GM23248 (cell line): ENCODE measurements at regions not wholly inside any gene's neighbourhood (a gene's known extent, or its start where the extent isn't known, plus 50 kb on each side); places are given as distances from the start of the nearest gene placed in this dataset.

ENCODE experiments used
- DNase-seq: peaks from one replicate; pipeline ENCODE4 v3.0.0-alpha.2; 2015
- H2AFZ ChIP-seq: fragments of 200-600 bp; sonication (generic); 2 replicates; pipeline ENCODE4 v1.6.1; 2016; ENCODE audit warnings: antibody characterized with exemption
- H3F3A ChIP-seq: fragments of 200-600 bp; sonication (generic); 2 replicates; pipeline ENCODE4 v1.6.1; 2016; ENCODE audit warnings: mild to moderate bottlenecking, antibody characterized with exemption, mixed run types; ENCODE audit not compliant: insufficient read depth
- H3K27ac ChIP-seq: fragments of 200-600 bp; sonication (generic); 2 replicates; pipeline ENCODE4 v1.5.1; 2016; ENCODE audit warnings: mild to moderate bottlenecking
- H3K27me3 ChIP-seq: fragments of 200-600 bp; sonication (generic); replicated peaks from 2 replicates; pipeline ENCODE4 v1.6.1; 2016; ENCODE audit warnings: mild to moderate bottlenecking; ENCODE audit not compliant: insufficient read depth
- H3K36me3 ChIP-seq: fragments of 200-600 bp; sonication (generic); 2 replicates; pipeline ENCODE4 v1.6.1; 2016; ENCODE audit warnings: low read depth, mild to moderate bottlenecking
- H3K4me1 ChIP-seq: fragments of 200-600 bp; sonication (generic); 2 replicates; pipeline ENCODE4 v1.6.1; 2016; ENCODE audit warnings: mild to moderate bottlenecking; ENCODE audit not compliant: insufficient read depth
- H3K4me2 ChIP-seq: fragments of 200-600 bp; sonication (generic); one replicate; pipeline ENCODE4 v1.6.1; 2016; ENCODE audit warnings: mild to moderate bottlenecking; ENCODE audit not compliant: unreplicated experiment
- H3K4me3 ChIP-seq: fragments of 200-600 bp; sonication (generic); 2 replicates; pipeline ENCODE4 v1.5.1; 2016; ENCODE audit warnings: mild to moderate bottlenecking
- H3K79me2 ChIP-seq: fragments of 200-600 bp; sonication (generic); 2 replicates; pipeline ENCODE4 v1.6.1; 2016; ENCODE audit warnings: mild to moderate bottlenecking; ENCODE audit not compliant: insufficient read depth
- H3K9ac ChIP-seq: fragments of 200-600 bp; sonication (generic); 2 replicates; pipeline ENCODE4 v1.6.1; 2016; ENCODE audit warnings: mild to moderate bottlenecking
- H3K9me2 ChIP-seq: fragments of 200-600 bp; sonication (generic); 2 replicates; pipeline ENCODE4 v1.6.1; 2016; ENCODE audit warnings: mixed run types, mild to moderate bottlenecking, moderate library complexity; ENCODE audit not compliant: insufficient read depth
- H3K9me3 ChIP-seq: fragments of 200-600 bp; sonication (generic); one replicate; pipeline ENCODE4 v1.6.1; 2017; ENCODE audit warnings: low read depth
- H4K20me1 ChIP-seq: fragments of 200-600 bp; sonication (generic); 2 replicates; pipeline ENCODE4 v1.6.0; 2016; ENCODE audit not compliant: insufficient read depth
- EZH2 ChIP-seq: fragments of 200-600 bp; sonication (generic); IDR thresholded peaks from 2 replicates; pipeline ENCODE4 v1.6.1; 2018; ENCODE audit warnings: antibody characterized with exemption, mild to moderate bottlenecking; ENCODE audit not compliant: insufficient read depth, poor library complexity, severe bottlenecking
- EZH2phosphoT487 ChIP-seq: fragments of 200-600 bp; sonication (generic); IDR thresholded peaks from 2 replicates; pipeline ENCODE4 v1.6.1; 2018; ENCODE audit warnings: antibody characterized with exemption, moderate library complexity, mild to moderate bottlenecking, low read depth; ENCODE audit not compliant: insufficient read depth
- WGBS, 2 experiments: methylation state at CpG; one replicate each; pipeline ENCODE4 v1.1.6; 2015 to 2017; ENCODE audit warnings: low lambda C conversion rate in 2 of 2, low coverage in 1 of 2; ENCODE audit errors: missing lambda C conversion rate in 2 of 2; 5-methylcytosine and 5-hydroxymethylcytosine counted together
- in situ Hi-C: fragments of 300-500 bp; cut with MboI; formaldehyde crosslinking; loops from 2 replicates; pipeline ENCODE4 v1.15.0; 2020

DNA sequence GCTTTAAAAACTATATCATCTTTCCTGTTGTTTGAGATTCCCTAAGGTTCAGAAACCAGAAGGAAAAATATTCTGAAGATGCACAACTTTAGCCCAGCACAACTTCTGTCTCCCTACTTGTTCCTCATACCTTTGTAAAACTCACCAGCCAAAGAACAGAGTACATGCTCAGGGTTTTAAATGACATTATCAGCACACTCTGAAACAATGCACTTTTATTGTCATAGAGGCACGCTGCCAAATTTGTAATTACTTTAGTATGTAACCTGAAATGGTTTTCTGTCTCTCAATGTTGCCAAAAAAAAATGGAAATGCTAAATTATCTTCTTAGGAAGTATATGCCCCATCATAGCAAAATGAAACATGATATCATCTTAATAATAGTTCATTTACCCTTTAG is 383.6 kb upstream of the CDH6 start:
- H3K27ac ChIP-seq = no peak overlapping the region
- no peak for TF ChIP-seq EZH2
- TF ChIP-seq EZH2phosphoT487 = no peak
- H3F3A ChIP-seq = no peaks in the 10 kb centered on the region
- in situ Hi-C loops = no loop called here
- H3K4me3 ChIP-seq = no peak overlapping the region
- H3K27me3 ChIP-seq = no peaks in the 10 kb centered on the region
- H3K9me3 ChIP-seq = no peaks in the 10 kb centered on the region
- H2AFZ ChIP-seq = no peak overlapping the region
- H3K9ac ChIP-seq = no peak overlapping the region
- H3K4me1 ChIP-seq = no peaks in the 10 kb centered on the region
- no peaks in the 10 kb centered on the region for H3K79me2 ChIP-seq
- no peaks in the 10 kb centered on the region for H4K20me1 ChIP-seq
- H3K36me3 ChIP-seq = no peaks in the 10 kb centered on the region
- H3K4me2 ChIP-seq = no peak overlapping the region
- 6% methylated on average over 1 of the region's 1 CpG for WGBS, 2 experiments
- no peaks in the 10 kb centered on the region for H3K9me2 ChIP-seq
- no peak for DNase-seq

GRCh38 chr5:30808996-30809395 is 384.5 kb upstream of the CDH6 start:
- H2AFZ ChIP-seq = no peak overlapping the region
- H3K36me3 ChIP-seq = no peaks in the 10 kb centered on the region
- H3K4me1 ChIP-seq = no peaks in the 10 kb centered on the region
- H3K27me3 ChIP-seq = no peaks in the 10 kb centered on the region
- no peak overlapping the region for H3K27ac ChIP-seq
- peak; percentile 11 for DNase-seq
- in situ Hi-C loops = no loop called here
- no peak overlapping the region for H3K9ac ChIP-seq
- no peak overlapping the region for H3K4me2 ChIP-seq
- H4K20me1 ChIP-seq = no peaks in the 10 kb centered on the region
- H3K9me3 ChIP-seq = no peaks in the 10 kb centered on the region
- H3F3A ChIP-seq = no peaks in the 10 kb centered on the region
- TF ChIP-seq EZH2 (no peak), EZH2phosphoT487 (no peak)
- no peaks in the 10 kb centered on the region for H3K9me2 ChIP-seq
- WGBS, 2 experiments = 24% methylated on average over 2 of the region's 2 CpGs
- no peaks in the 10 kb centered on the region for H3K79me2 ChIP-seq
- H3K4me3 ChIP-seq = no peak overlapping the region

- no peak overlapping the region for H3K9ac ChIP-seq
- H3K9me3 ChIP-seq = no peaks in the 10 kb centered on the region
- H3K9me2 ChIP-seq = no peaks in the 10 kb centered on the region
- 41 to 42% methylated on average over 7 of the region's 7 CpGs for WGBS, 2 experiments
- H3K27me3 ChIP-seq = no peaks in the 10 kb centered on the region
- no peaks in the 10 kb centered on the region for H4K20me1 ChIP-seq
- no peak overlapping the region for H3K27ac ChIP-seq
- TF ChIP-seq EZH2 = no peak
- no peak for TF ChIP-seq EZH2phosphoT487
- no peaks in the 10 kb centered on the region for H3K79me2 ChIP-seq
- H3K4me2 ChIP-seq = no peak overlapping the region
- H3F3A ChIP-seq = no peaks in the 10 kb centered on the region
- H3K4me1 ChIP-seq = peaks cover 11% of the 10 kb centered on the region; the same call in 1 of the 2 replicates
- no peak overlapping the region for H2AFZ ChIP-seq
- no peak overlapping the region for H3K4me3 ChIP-seq
- peak; percentile 10 for DNase-seq
- no peaks in the 10 kb centered on the region for H3K36me3 ChIP-seq
- in situ Hi-C loops = no loop called here
These were observed 388.6 kb upstream of the CDH6 start for GRCh38 chr5:30804739-30805505.

DNA sequence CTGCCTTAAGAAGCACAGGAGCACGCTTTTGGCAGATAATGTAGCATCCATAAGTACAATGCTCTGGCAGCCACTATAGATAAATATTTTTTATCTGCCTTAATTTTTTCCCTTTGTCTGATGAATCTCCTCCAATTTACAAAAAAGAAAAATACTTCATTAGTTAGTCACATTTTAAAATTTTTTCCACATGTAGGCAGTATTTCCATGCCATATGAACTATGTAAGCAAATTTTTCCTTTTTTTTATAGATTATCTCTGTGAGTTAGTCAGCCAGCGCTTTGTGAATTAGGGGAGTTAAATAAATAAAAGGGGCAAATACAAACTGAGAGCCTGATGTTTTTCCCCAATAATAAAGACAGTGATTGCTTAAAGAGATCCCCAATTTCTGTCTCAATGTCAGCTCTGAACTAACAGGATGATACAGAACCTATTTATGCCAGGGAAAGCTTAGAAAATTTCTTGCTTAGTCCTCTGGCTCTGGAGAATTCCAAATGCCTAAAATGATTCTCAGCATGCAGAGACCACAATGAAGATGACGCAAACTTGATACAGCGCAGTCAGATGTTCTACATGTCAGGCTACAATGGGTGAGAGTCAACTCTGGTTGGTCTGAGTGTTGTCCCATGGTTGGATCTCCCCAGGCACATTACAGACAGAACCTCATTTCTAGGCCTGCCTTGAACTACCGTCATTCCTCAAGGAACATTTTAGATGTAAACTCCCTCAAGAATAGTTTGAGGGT is 390.4 kb upstream of the CDH6 start:
- Histone ChIP-seq H3K9me3 (no peaks in the 10 kb centered on the region), H2AFZ (peak overlapping the region; percentile 17; the same call in 1 of the 2 replicates), H4K20me1 (no peaks in the 10 kb centered on the region), H3K36me3 (no peaks in the 10 kb centered on the region), H3K4me3 (no peak overlapping the region), H3F3A (no peaks in the 10 kb centered on the region), H3K79me2 (no peaks in the 10 kb centered on the region), H3K27me3 (no peaks in the 10 kb centered on the region), H3K4me2 (peak overlapping the region; percentile 69), H3K9me2 (no peaks in the 10 kb centered on the region), H3K27ac (peak overlapping the region; percentile 35), H3K4me1 (peaks cover 11% of the 10 kb centered on the region; the same call in 1 of the 2 replicates), H3K9ac (no peak overlapping the region)
- DNase-seq = peak; percentile 55
- TF ChIP-seq EZH2phosphoT487 (no peak), EZH2 (no peak)
- in situ Hi-C loops = no loop called here
- 9 to 11% methylated on average over 5 of the region's 5 CpGs for WGBS, 2 experiments
